ENCODE measurements at regions not wholly inside any gene's neighbourhood (a gene's known extent, or its start where the extent isn't known, plus 50 kb on each side); places are given as distances from the start of the nearest gene placed in this dataset.

DNA sequence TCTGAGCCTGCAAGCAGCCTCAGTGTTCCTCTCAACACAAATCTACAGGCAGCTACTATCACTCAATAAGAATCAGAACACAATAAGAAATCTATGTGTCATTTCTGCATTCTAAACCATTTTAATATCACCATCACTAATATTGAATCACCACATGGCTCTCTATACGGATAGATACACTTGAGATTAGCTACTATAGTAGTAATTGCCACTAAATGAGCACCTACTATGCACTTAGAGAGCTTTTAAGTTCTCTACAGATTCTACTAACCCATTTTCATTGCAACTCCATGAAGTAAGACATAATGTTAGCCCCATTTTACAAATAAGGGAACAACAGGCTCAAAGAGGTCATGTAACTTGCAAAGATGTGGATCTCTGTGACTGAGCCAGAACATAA, 132.8 kb upstream of the DYNLRB2 start:
- TF ChIP-seq, protein P1, sequence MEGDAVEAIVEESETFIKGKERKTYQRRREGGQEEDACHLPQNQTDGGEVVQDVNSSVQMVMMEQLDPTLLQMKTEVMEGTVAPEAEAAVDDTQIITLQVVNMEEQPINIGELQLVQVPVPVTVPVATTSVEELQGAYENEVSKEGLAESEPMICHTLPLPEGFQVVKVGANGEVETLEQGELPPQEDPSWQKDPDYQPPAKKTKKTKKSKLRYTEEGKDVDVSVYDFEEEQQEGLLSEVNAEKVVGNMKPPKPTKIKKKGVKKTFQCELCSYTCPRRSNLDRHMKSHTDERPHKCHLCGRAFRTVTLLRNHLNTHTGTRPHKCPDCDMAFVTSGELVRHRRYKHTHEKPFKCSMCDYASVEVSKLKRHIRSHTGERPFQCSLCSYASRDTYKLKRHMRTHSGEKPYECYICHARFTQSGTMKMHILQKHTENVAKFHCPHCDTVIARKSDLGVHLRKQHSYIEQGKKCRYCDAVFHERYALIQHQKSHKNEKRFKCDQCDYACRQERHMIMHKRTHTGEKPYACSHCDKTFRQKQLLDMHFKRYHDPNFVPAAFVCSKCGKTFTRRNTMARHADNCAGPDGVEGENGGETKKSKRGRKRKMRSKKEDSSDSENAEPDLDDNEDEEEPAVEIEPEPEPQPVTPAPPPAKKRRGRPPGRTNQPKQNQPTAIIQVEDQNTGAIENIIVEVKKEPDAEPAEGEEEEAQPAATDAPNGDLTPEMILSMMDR (IDR thresholded peaks at IDR 0.05), result no peak
- no peak for TF ChIP-seq EZH2 (IDR thresholded peaks at IDR 0.05; ENCODE audit: borderline replicate concordance, insufficient read depth, low read depth, low read length, poor library complexity, severe bottlenecking)
